Ishikawa (cell line): ENCODE measurements at regions not wholly inside any gene's neighbourhood (a gene's known extent, or its start where the extent isn't known, plus 50 kb on each side); places are given as distances from the start of the nearest gene placed in this dataset.

Experiments
- CEBPB ChIP-seq: IDR thresholded peaks from 2 replicates; pipeline ENCODE4 v1.6.1; 2012
- CREB1 ChIP-seq: IDR thresholded peaks from 2 replicates; pipeline ENCODE4 v1.6.1; 2012; ENCODE audit warnings: low read depth
- EGR1 ChIP-seq: IDR thresholded peaks from 2 replicates; pipeline ENCODE4 v1.6.1; 2012
- EP300 ChIP-seq: IDR thresholded peaks from 2 replicates; pipeline ENCODE4 v1.6.1; 2012; ENCODE audit warnings: borderline replicate concordance
- FOXM1 ChIP-seq: IDR thresholded peaks from 2 replicates; pipeline ENCODE4 v1.6.1; 2012; ENCODE audit warnings: low read depth, borderline replicate concordance
- MAX ChIP-seq: IDR thresholded peaks from 2 replicates; pipeline ENCODE4 v1.6.1; 2012
- NFIC ChIP-seq: IDR thresholded peaks from 2 replicates; pipeline ENCODE4 v1.6.1; 2012
- RAD21 ChIP-seq: IDR thresholded peaks from 2 replicates; pipeline ENCODE4 v1.6.1; 2012; ENCODE audit warnings: low read depth
- TAF1 ChIP-seq: IDR thresholded peaks from 2 replicates; pipeline ENCODE4 v1.6.1; 2012; ENCODE audit warnings: low read depth, mild to moderate bottlenecking
- TCF12 ChIP-seq: IDR thresholded peaks from 2 replicates; pipeline ENCODE4 v1.6.1; 2012; ENCODE audit warnings: low read depth
- TEAD4 ChIP-seq: IDR thresholded peaks from 2 replicates; pipeline ENCODE4 v1.6.1; 2012
- YY1 ChIP-seq: IDR thresholded peaks from 2 replicates; pipeline ENCODE4 v1.6.1; 2012; ENCODE audit warnings: low read depth
- ZBTB7A ChIP-seq: IDR thresholded peaks from 2 replicates; pipeline ENCODE4 v1.6.1; 2012; ENCODE audit warnings: low read depth
- TF ChIP-seq, protein P1 (sequence below): IDR thresholded peaks from 2 replicates; pipeline ENCODE4 v1.6.1; 2012
- TF ChIP-seq, protein P2 (sequence below): IDR thresholded peaks from 2 replicates; pipeline ENCODE4 v1.6.1; 2012; ENCODE audit warnings: low read depth, mild to moderate bottlenecking

DNA sequence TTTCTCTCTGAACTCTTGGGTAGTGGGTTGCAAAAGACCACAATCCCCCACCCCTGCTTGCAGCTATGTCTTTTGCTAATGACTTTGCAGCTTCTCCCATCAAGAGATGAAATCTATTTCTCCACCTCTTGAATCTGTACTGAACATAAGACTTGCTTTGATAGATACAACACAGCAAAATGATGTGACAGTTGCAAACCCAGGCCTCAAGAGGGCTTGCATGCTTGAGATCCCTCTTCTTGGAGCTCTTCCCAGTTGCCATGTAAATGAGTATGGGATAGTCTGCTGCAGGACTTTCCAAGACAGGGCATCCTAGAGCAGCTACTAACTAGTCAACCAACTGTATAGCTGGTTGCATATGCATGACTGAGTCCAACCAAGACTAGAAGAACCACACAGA lies 783.6 kb downstream of the PDCD6IP start:
- TF ChIP-seq EGR1 (no peak), TAF1 (no peak), MAX (no peak), EP300 (no peak)
- TF ChIP-seq, protein P1, sequence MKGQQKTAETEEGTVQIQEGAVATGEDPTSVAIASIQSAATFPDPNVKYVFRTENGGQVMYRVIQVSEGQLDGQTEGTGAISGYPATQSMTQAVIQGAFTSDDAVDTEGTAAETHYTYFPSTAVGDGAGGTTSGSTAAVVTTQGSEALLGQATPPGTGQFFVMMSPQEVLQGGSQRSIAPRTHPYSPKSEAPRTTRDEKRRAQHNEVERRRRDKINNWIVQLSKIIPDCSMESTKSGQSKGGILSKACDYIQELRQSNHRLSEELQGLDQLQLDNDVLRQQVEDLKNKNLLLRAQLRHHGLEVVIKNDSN = no peak

- TF ChIP-seq, protein P1 = no peak
- TF ChIP-seq TEAD4 (no peak), NFIC (no peak), EGR1 (no peak), YY1 (no peak), TAF1 (no peak), CREB1 (no peak), EP300 (no peak), CEBPB (no peak), TCF12 (no peak), RAD21 (no peak), FOXM1 (no peak), MAX (no peak), ZBTB7A (no peak)
- TF ChIP-seq, protein P2, sequence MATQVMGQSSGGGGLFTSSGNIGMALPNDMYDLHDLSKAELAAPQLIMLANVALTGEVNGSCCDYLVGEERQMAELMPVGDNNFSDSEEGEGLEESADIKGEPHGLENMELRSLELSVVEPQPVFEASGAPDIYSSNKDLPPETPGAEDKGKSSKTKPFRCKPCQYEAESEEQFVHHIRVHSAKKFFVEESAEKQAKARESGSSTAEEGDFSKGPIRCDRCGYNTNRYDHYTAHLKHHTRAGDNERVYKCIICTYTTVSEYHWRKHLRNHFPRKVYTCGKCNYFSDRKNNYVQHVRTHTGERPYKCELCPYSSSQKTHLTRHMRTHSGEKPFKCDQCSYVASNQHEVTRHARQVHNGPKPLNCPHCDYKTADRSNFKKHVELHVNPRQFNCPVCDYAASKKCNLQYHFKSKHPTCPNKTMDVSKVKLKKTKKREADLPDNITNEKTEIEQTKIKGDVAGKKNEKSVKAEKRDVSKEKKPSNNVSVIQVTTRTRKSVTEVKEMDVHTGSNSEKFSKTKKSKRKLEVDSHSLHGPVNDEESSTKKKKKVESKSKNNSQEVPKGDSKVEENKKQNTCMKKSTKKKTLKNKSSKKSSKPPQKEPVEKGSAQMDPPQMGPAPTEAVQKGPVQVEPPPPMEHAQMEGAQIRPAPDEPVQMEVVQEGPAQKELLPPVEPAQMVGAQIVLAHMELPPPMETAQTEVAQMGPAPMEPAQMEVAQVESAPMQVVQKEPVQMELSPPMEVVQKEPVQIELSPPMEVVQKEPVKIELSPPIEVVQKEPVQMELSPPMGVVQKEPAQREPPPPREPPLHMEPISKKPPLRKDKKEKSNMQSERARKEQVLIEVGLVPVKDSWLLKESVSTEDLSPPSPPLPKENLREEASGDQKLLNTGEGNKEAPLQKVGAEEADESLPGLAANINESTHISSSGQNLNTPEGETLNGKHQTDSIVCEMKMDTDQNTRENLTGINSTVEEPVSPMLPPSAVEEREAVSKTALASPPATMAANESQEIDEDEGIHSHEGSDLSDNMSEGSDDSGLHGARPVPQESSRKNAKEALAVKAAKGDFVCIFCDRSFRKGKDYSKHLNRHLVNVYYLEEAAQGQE = no peak
Measured at GRCh38 chr3:34583451-34583850, 785.0 kb downstream of the PDCD6IP start.

- TF ChIP-seq MAX (no peak), NFIC (no peak), ZBTB7A (no peak), EP300 (no peak)
- TF ChIP-seq, protein P2 = no peak
Measured at GRCh38 chr3:34584971-34585370, 786.5 kb downstream of the PDCD6IP start.

DNA sequence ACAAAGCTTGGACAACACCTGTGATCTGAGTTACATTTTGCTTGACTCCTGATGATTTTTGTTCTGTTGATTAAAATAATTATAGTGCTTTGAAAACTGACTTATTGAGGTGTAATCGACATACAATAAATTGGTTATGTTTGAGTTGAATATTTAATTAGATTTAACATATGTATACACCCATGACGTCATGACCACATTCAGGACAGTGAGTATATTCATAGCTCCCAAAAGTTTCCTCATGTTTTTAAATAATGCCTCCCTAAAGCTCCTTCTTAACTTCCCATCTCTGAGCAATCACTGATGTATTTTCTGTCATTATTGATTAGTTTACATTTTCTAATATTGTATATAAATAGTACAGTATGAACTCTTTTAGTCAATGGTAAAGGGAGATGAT lies 801.2 kb downstream of the PDCD6IP start:
- TF ChIP-seq CEBPB (no peak), YY1 (no peak), NFIC (no peak), TEAD4 (no peak), MAX (no peak), EGR1 (no peak), RAD21 (no peak), EP300 (no peak), ZBTB7A (no peak), FOXM1 (no peak), TCF12 (no peak), CREB1 (no peak), TAF1 (no peak)
- TF ChIP-seq, protein P2 = no peak
- TF ChIP-seq, protein P1 = no peak
